ENCODE measurements at regions not wholly inside any gene's neighbourhood (a gene's known extent, or its start where the extent isn't known, plus 50 kb on each side); places are given as distances from the start of the nearest gene placed in this dataset.

DNA sequence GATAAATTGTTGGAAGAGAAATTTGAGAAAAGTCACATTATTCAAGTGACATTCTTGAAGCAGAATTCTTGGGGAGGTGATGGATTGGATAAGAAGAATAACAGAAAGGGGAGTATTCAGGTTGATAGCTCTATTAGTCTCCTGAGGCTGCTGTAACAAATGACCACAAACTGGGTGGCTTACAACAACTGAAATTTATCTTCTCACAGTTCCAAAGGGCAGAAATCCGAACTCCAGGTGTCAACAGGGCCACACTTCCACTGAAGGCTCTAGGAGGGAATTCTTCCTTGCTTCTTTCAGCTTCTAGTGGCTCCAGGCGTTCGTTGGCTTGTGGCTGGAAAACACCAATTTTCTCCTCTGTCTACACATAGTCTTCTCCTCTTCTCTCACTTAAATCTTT, 99.8 kb downstream of the TES start:
- DNase-seq = no peak

DNA sequence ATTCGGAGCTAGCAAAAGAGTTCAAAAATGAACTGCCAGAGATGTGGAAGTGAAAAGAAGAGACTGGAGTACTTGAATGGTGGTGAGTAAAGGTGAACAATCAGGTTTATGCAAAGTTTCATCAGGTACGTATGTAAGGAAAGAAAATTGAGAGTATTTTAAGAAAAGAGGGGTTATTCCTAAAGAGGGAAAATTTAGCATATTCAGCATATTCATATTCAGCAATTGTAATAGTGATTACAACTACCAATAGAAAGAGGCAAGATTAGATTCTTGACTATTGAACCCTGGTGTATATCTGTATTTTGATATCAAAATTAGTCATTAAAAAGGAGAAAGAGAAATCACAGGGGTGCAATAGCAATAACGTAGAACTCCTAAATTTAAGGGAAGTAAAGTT, 100.9 kb downstream of the TES start:
- no peak for DNase-seq

GRCh38 chr7:116311816-116312471, 101.6 kb downstream of the TES start:
- DNase-seq = no peak

DNA sequence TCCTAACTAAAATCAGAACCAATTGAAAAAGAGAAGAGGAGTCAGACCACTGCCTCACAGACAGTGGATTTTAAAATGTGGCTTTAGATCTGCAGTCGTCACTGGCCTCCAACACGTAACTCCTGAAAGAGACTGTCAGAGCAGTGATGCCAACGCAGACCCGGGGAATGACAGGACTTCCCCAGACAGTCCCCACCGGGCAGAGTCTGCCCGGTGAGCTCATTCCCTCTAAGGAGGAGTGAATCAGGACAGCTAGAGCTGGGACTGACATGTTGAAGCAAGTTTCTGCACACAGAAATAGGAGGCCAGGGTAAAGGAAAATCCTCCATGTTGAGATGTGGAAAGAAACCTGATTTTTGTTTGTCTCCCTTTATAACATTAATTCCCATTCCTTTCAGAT, 105.0 kb downstream of the TES start:
- no peak for DNase-seq

DNA sequence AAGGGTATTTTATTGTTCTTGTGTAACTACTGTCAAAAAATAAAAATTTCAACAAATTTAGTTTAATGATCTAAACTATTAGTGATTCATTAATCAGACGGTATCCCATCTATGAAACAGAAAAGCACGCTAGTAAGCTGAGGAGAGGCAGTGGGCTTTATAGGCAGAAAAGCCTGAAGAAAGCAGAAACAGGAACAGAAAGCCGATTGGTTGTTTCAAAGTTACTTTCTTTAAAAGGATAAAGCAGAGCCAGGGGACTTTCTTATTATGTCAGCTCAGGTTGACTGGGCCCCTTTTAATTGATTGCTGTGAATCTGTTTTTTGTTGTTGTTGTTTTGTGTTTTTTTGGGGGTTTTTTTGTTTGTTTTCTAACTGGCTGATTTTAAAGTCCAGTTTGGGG, 105.5 kb downstream of the TES start:
- no peak for DNase-seq

DNA sequence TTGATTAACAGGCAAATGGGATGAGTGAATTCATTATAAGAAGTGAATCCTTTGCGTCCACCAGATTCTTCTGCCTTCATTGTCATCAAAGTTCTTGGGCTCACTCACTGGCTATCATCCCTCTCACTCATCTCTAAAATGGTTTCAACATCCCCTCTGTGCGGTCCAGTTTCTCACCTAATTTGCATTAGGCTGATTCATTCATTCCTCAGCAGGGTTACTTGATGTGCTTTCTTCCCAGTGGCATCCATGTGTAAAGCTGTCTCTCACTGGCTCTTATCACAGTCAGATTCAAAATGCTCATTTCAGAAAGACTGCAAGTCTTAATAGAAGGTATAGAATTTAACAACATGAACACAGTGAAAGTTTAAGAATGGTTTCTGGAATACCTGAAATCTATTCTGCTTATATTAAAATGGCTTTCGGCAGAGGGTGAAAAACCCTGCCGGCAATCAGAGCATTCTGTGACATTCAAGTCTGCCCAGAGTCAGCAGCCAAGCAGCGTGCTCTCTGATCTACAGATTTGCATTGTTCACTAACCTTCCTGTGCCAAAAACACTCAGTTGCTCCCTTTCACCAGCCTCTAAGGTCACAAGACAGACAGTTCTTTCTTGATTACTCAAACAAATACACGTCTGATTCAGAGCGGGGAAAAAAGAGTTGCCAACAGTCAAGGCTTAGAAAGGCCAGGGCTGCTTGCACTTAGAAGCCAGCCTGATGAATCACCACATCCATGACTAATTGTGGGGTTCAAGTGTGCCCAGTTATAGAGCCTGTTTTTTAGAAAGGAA, 106.7 kb downstream of the TES start:
- no peak for DNase-seq

DNA sequence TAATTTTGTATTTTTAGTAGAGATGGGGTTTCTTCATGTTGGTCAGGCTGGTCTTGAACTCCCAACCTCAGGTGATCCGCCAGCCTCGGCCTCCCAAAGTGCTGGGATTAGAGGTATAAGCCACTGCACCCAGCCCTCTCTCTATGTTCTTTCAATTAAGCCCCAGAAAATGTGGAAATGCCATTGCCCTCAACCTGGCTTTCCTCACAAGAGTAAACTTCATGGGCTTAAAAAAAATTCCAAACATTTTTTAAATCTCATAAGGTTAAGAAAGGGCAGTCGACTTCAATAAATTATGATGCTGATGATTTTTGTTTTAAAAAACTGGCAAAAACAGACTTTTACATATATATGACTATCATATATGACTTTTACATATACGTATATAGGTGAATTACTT, 107.6 kb downstream of the TES start:
- no peak for DNase-seq

GRCh38 chr7:116322541-116322940, 112.2 kb downstream of the TES start:
- no peak for DNase-seq

DNA sequence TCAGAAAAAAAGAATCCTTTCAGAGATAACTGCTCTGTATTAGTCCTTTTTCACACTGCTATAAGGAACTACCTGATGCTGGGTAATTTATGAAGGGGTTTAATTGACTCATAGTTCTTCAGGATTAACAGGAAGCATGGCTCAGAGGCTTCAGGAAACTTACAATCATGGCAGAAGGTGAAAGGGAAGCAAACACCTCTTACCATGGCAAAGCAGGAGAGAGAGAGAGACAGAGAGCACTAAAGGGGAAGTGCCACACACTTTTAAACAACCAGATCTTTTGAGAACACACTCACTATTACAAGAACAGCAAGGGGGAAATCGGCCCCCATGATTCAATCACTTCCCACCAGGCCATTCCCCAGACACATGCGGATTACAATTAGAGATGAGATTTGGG, 114.2 kb downstream of the TES start:
- DNase-seq = no peak

DNA sequence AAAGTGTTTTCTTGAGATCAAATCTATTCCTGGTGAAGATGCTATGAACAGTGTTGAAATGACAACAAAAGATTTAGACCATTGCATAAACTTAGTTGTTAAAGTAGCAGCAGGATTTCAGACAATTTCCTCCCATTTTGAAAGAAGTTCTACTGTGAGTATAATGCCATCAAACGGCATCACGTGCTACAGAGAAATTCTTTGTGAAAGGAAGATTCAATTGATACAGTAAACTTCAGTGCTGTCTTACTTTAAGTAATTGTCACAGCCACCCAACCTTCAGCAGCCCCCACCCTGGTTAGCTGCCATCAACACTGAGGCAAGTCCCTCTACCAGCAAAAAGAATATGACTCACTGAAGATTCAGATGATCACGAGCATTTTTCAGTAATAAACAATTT, 115.2 kb downstream of the TES start:
- DNase-seq = no peak

DNA sequence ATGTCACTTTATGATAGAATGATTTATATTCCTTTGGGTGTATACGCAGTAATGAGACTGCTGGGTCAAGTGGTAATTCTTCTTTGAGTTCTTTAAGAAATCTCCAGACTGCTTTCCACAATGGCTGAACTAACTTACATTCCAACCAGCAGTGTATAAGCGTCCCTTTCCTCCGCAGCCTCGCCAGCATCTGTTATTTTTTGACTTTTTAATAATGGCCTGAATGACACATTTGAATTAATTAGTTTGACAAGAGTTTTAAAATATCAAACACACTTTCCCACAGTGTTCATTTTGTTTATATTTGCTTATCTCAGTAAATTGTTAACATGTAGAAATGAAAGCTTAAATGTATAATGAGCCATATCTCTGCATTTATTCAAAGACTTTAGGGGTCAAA, 116.8 kb downstream of the TES start:
- DNase-seq = no peak

GRCh38 chr7:116327752-116328151, 117.4 kb downstream of the TES start:
- DNase-seq = no peak

- no peak for DNase-seq
Measured at GRCh38 chr7:116328161-116328560, 117.8 kb downstream of the TES start.

GRCh38 chr7:116329686-116330503, 119.6 kb downstream of the TES start:
- DNase-seq = no peak

GRCh38 chr7:116331020-116331419, 120.7 kb downstream of the TES start:
- no peak for DNase-seq

DNA sequence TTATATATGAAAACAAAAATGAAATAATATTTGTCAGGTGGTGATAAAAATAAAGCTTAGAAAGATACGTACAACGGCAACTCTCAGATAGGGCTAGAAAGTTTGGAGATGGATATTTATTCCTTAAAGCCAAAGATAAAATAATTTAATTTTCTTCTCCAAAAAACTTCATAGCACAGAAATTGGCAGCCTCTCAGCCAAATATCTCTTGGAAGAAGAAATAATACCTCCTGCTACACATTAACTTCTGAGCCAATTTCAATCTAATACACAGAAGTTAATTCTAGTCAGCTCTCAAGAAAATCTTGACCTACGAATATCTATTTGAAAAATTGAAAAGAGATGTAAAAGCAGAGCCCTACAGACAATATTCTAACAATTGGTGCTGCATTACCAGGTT, 122.4 kb downstream of the TES start:
- DNase-seq = no peak

GRCh38 chr7:116334555-116334954, 124.2 kb downstream of the TES start:
- DNase-seq = no peak

DNA sequence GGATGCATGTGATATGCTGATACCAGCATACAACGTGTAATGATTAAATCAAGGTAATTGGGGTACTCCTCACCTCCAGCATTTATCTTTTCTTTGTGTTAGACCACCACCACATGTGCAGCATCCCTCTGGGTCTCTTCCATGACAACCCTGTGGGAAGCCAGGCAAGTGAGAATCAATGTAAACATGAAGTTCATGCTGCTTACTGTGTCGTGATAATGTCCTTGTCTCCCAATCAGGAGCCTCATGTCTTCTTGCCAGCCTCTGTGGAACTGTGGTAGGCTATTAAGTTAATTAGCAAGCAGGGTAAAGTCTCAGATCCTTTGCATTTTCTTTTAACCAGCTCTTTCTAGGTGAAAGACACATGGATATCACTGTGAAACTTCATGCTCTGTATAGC, 126.7 kb downstream of the TES start:
- no peak for DNase-seq

DNA sequence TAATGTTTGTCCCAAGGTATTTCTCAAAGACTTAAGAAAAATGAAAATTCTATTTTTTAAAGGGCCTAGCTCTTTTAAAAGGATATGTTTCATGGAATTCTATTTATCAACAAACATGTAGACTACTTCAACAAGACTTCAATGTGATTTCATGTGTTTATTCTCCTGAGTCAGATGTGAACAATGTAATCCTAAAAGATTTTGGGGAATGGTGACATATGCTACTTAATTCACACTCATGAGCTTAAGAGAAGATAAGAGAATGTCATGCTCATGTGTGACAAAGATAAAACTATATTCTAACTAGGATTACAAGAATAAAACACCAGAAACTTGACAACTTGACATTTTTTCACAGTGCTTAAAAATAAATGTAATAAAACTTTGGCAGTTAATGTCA, 127.5 kb downstream of the TES start:
- DNase-seq = no peak

DNA sequence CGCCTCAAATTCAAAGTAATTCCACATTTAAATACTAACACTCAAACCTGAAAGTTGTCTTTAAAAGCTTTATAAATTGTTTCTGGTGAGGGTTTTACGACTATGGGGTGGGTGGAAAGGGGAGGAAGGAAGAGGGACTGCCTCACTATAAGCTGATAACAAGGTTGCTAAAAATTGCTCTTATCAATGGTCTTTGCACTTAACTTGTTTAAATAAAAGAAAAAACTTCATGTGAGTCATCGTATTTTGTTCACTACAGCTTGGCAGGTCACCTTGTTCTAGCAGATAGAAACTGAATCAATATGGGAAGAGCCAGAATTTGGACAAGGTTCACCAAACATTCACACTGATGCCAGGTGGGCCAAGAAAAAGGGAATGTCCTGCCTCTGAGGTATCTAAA, 129.2 kb downstream of the TES start:
- no peak for DNase-seq

GRCh38 chr7:116340201-116340847, 130.0 kb downstream of the TES start:
- no peak for DNase-seq

DNA sequence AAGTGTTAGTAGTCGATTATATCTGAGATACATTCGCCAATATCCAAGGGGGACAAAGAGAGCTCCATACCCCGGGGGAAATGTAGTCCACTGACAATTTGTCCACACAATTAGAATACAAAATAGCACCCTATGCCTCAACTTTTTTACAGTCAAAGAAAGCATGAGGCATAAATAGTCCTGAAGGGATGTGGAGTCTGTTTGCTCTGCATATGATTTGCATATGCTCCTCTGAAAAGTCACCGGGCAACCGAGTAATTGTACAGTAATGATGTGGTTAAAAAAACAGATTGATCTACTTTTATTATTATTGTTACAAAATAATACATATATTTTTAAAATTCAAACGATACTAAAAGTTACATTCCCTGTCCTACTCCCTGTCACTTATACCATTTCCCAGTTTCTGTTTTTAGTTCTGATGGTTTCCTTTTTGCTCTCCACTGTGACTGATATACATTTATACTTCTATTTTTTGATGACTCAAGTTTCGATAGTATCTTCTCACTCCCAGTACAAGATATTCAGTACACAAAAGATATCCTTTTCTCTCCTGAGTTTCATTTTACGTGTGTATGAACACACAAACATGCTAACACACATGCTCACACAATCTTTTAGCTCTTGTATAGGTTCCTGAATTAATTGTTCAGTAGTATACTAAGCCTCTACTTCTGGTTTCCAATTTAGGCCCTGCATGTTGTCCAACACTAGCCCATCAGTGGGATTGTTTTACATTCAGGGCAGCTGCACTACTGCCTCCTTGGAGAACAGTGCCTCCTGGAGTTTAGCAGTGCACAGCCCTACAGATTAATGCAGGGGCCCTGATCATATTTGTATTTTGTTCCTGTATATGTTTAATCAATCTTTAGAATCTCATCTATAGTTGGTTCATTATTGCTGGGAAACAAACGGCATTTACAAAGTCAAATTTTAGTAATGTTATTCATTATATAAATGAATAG, 130.9 kb downstream of the TES start:
- DNase-seq = no peak

Measured in NCI-H187 (cell line).